ENCODE measurements at regions not wholly inside any gene's neighbourhood (a gene's known extent, or its start where the extent isn't known, plus 50 kb on each side); places are given as distances from the start of the nearest gene placed in this dataset.

GRCh38 chr11:10387206-10388083 is 67.6 kb upstream of the AMPD3 start:
- DNase-seq (ENCODE audit: low spot score) = no peak

GRCh38 chr11:10388101-10388500 is 67.0 kb upstream of the AMPD3 start:
- DNase-seq (ENCODE audit: low spot score) = no peak

DNA sequence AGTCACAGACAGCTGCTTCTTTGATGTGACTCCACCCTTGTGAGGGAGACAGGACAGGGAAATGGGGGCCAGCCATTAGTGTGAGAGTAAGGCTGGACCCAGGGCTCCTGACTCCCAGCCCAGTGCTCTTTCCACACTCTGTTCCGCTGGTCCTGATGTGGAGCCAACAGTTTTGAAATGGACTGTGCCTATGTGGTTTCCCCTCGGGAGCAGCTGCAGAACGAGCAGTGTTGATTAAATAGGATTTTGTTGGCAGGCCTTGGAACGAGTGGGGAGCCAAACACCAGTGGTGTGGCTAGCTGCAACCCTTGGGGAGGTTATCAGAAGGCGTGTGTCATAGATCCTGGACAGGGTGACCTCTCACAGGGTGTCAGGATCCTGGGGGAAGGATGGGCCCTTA is 66.5 kb upstream of the AMPD3 start:
- DNase-seq (ENCODE audit: low spot score) = no peak

DNA sequence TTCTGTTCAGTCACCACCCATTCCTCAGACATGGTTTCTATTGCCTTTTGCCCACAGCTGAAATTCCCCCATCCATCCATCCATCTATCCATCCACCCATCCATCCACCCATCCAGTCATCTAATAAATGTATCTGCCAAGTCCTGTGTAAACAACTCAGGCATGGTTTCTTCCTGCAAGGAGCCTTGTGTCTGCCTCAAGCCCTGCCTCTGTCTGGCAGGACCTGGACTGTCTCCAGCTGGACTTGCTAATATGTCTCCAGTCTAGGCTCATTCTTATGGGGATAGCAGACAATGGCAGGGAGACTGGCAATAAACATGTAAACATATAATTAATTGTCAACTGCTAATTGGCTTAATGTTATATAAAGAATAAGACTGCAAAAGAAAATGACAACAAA is 64.7 kb upstream of the AMPD3 start:
- no peak for DNase-seq (ENCODE audit: low spot score)

GRCh38 chr11:10392095-10393079 is 62.7 kb upstream of the AMPD3 start:
- no peak for DNase-seq (ENCODE audit: low spot score)

- no peak for DNase-seq (ENCODE audit: low spot score)
Measured at GRCh38 chr11:10394229-10395101, 60.6 kb upstream of the AMPD3 start.

- no peak for DNase-seq (ENCODE audit: low spot score)
Measured at GRCh38 chr11:10395166-10395897, 59.7 kb upstream of the AMPD3 start.

DNA sequence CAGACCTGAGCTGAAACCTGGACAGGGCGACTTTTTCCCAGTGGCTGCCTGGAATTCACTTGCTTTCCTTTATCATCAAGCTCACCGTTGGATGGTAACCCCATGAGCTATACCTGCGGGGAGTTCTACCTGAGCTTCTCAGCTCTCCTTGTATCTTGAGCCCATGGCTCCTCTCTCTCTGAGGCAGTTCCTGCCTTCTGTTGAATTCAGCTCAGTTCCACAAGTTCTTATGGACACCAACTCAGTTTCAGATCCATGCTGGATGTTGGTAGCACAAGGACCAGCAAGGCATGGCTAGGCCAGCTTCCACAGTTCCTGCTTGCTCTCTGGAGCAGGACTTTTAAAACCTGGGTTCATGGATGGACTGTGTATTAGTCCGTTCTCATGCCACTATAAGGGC is 58.3 kb upstream of the AMPD3 start:
- no peak for DNase-seq (ENCODE audit: low spot score)

- no peak for DNase-seq (ENCODE audit: low spot score)
Measured at GRCh38 chr11:10397226-10397987, 57.7 kb upstream of the AMPD3 start.

GRCh38 chr11:10398525-10398924 is 56.5 kb upstream of the AMPD3 start:
- DNase-seq (ENCODE audit: low spot score) = no peak

DNA sequence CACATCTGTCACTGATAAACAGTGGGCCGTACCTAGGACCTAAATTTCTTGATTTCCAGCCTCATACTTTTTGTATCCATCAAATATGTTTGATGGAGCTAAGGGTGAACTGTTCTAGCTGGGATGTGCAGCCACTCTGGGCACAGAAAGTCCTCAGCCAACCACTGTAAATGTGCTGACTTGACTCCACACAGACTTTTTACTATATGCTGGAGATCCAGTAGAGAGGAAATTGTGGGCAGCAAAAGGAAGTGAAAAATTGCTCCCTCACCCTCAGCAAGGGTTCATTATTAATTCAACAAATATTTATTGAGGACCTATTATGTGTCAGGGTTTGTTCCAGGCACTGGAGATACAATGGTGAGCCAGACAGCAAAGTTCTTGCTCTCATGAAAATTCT is 54.2 kb upstream of the AMPD3 start:
- DNase-seq (ENCODE audit: low spot score) = no peak

DNA sequence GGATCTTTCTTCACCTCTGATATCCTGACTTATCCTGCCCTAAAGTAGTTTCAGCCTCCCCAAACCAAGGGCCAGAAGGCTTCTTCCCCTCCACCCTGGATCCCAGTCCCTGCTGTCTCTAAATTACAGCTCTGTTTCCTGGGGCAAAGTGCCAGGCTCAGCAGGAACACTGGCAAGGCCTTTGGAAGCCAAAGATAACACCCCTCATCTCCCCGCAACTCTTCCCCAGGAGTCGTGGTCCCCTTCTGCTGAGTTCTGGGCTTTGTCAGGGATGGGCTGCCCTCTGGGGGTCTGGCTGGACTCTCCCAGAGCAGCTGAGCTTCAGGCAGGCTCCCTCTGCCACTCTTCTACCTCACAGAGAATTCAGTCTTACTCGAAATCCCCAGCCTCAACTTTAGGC is 53.8 kb upstream of the AMPD3 start:
- no peak for DNase-seq (ENCODE audit: low spot score)

GRCh38 chr11:10401696-10402392 is 53.2 kb upstream of the AMPD3 start:
- DNase-seq (ENCODE audit: low spot score) = no peak
